HG03039 (cell line): ENCODE measurements at regions not wholly inside any gene's neighbourhood (a gene's known extent, or its start where the extent isn't known, plus 50 kb on each side); places are given as distances from the start of the nearest gene placed in this dataset.
"Not testable (repeated sequence)": the region's sequence is repeated elsewhere in the genome, so short reads cannot be mapped to it uniquely, and the experiment has no call there.

Experiments
- ATAC-seq: cut with Tn5 transposase; IDR thresholded peaks from one replicate; pipeline ENCODE4 v1.9.1; 2021; ENCODE audit warnings: mild to moderate bottlenecking, moderate library complexity; ENCODE audit not compliant: unreplicated experiment

GRCh38 chr9:62833323-62834200 is 1643.7 kb downstream of the SPATA31A7 start:
- not testable (repeated sequence) for ATAC-seq

- ATAC-seq: peak; percentile 31
These were observed 1647.5 kb downstream of the SPATA31A7 start for GRCh38 chr9:62837254-62837911.

- peak; percentile 99 for ATAC-seq
These were observed 1648.3 kb downstream of the SPATA31A7 start for GRCh38 chr9:62838024-62838718.

DNA sequence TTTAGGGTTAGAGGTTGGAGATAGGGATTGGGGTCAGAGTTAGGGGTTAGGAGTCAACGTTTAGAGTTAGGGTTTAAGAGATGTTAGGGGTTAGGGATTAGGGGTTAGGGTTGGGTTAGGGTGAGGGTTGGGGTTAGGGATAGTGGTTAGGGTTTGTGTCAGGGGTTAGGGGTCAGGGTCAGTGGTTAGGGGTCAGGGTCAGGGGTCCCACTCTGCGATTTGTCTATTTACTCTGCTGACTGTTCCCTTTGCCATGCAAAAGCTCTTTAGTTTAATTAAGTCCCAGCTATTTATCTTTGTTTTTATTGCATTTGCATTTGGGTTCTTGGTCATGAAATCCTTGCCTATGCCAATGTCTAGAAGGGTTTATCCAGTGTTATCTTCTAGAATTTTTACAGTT is 1649.3 kb downstream of the SPATA31A7 start:
- ATAC-seq: not testable (repeated sequence)

DNA sequence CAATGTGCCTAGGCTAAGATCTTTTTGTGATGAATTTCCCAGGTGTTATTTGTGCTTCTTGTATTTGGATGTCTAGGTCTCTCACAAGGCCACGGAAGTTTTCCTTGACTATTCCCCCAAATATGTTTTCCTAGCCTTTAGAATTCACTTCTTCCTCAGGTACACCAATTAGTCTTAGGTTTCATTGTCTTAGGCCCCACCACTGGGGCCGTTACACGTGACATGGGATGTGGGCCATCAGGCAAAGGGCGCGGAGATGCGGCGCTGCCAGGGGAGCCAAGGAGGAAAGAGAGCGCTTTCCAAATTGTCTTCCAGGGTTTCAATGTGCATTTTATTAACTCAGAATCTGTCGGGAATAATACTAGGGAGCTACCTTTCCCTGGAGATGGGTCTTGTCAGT is 1653.3 kb downstream of the SPATA31A7 start:
- ATAC-seq: not testable (repeated sequence)

DNA sequence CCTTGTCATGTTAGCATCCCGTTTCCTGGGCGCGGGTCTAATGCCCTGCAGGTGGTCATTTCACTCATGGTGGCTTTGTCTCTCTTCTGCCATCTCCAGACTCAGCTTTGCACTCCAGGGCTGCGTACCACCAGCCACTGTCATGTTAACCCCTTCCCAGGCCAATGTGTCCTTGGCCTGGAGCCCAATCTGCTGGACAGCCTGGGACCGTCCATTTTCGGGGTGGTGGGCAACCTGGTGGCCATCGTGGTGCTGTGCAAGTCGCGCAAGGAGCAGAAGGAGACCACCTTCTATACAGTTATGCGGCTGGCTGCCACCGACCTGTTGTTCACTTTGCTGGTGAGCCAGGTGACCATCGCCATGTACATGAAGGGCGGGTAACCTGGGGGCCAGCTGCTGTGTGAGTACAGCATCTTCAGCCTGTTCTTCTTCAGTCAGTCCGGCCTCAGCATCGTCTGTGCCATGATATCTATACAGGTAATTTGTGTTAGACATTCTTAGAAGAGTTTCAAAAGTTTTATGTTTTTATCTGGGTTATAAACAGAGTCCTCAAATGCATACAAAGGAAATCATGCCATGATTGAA is 1654.0 kb downstream of the SPATA31A7 start:
- ATAC-seq: not testable (repeated sequence)

DNA sequence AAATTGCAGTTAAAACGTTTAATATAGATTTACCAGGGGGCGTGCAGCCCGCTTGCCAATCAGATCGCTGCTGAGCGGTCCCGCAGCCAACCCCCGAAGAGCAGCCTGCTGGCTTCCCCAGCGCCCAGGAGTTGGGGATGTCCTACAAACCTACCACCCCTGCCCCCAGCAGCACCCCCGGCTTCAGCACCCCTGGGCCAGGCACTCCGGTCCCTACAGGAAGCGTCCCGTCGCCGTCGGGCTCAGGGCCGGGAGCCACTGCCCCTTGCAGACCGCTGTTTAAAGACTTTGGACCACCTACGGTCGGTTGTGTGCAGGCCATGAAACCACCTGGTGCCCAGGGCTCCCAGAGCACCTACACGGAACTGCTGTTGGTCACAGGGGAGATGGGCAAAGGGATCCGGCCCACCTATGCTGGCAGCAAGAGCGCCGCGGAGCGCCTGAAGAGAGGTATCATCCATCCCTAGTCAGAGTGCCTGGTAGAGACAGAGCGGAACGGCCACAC is 1654.9 kb downstream of the SPATA31A7 start:
- not testable (repeated sequence) for ATAC-seq

DNA sequence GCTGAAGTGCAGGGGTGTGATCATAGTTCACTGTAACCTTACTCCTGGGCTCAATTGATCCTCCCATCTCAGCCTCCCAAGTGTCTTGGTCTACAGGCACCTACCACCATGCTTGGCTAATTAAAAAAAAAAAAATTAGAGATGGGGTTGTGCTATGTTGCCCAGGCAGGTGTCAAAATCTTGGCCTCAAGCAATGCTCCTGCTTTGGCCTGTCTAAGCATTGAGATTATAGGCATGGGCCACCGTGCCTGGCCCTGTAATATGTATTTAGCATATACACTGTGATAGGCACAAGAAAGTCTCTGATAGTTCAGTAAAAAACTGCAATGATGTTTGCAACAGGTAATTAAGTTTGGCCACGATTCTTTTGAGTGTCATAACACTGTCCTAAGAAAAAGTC is 1658.4 kb downstream of the SPATA31A7 start:
- ATAC-seq: not testable (repeated sequence)

- not testable (repeated sequence) for ATAC-seq
These were observed 1660.2 kb downstream of the SPATA31A7 start for GRCh38 chr9:62849991-62850390.

DNA sequence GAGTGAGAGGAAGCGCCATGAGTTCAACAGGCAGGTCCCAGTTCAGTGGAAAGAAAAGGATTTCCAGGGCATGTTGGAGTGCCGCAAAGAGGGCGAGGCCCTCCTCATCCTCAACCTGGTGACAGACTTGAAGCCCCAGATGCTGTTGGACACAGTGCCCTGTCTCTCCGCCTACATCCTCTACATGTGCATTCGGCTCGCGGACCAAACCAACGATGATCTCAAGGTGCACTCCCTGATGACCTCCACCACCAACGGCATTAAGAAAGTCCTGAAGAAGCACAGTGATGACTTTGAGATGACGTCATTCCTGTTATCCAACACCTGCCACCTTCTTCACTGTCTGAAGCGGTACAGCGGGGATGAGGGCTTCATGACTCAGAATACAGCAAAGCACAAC is 1667.4 kb downstream of the SPATA31A7 start:
- not testable (repeated sequence) for ATAC-seq

DNA sequence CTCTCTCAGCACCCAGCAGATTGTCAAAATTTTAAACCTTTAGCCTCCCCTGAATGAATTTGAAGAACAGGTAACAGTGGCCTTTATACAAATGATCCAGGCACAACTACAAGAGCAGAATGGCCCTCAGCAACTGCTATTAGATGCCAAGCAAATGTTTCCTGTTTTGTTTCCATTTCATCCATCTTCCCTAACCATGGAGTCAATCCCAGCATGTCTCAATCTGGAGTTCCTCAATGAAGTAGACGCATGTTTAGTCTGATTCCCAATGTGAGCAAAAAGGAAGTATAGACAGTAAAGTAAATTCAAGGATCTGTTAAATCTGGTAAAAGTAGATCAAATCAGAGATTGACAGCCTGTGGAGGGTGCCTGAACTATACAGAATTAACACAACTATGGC is 1668.4 kb downstream of the SPATA31A7 start:
- not testable (repeated sequence) for ATAC-seq

DNA sequence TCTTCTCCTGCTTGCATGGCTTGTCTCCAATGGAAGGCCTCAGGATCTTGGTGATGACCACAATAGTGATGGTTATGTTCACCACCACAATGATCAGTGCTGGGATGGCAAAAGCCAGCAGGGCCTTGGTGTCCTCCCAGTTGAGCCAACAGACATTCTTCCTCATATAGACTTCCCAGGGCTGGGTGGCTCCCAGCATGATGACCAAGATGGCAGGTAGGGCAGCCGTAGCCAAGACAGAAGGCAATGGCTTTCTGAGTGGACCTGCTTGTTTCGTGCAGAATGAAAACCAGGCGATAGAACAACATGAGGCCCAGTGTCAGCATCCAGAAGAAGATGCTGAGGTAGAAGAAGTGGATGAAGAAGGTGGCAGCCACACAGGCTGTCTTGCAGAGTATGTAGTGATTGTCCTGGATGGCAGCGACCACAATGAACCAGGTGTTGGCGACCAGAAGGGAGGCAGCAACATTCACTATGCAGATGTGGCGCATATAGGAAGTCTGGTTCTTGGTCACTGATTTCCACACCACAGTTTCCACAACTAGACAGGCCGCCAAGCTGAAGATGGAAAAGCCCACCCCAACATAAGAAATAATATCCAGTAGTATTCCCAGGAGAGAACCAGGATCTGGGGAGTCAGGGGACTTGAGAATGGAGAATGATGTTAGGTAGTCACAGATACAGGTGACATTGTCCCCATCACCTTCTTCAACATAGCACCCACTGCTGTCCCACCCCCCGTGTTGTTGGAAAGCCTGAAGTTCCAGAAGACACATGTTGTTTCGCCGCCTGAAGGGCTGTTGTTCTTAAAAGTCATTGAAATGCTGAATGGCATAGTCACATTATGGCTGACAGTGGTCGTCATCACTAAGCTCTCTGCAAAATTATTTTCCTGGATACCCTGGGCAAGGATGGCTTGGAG is 1671.4 kb downstream of the SPATA31A7 start:
- ATAC-seq: not testable (repeated sequence)

DNA sequence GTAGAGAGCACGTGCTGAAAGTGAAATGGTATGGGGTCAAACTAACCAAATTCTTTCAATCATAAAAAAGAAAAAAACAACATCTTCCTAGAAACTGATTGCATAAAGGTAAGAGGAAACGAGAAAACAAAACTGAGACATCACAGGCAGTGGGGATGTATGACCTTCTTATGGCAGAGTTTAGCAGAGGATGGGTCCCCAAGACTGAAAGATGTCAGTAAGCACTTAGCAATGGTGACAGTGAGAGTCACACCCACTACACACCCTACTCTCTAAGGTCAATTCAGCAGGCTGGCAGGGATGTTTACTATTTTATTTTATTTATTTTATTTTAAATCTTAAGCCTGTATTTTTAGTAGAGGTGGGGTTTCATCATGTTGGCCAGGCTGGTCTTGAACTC is 1672.3 kb downstream of the SPATA31A7 start:
- not testable (repeated sequence) for ATAC-seq

GRCh38 chr9:62863319-62863718 is 1673.5 kb downstream of the SPATA31A7 start:
- not testable (repeated sequence) for ATAC-seq

- not testable (repeated sequence) for ATAC-seq
These were observed 1674.0 kb downstream of the SPATA31A7 start for GRCh38 chr9:62863867-62864266.

- not testable (repeated sequence) for ATAC-seq
These were observed 1674.9 kb downstream of the SPATA31A7 start for GRCh38 chr9:62864481-62865469.

GRCh38 chr9:62869061-62869460 is 1679.2 kb downstream of the SPATA31A7 start:
- ATAC-seq: not testable (repeated sequence)

DNA sequence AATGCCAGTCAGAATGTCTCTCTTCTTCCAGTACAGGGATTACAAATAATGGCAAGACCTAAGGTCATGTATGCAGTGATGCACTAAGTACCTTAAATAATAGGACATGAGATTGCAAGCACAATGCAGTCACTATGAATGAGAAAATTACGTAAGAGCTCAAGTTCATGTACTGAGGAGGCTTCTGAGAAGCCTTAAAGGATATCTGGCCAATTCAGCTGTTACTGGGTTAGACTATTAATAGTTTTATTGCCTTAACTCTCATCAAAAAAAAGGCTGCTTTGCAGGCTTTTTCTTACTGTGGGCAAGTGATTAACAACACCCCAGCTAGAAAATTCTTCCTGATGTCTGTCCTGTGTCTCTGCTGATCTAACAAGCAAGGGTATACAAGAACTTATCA is 1681.9 kb downstream of the SPATA31A7 start:
- ATAC-seq: not testable (repeated sequence)
